NCI-H69 (cell line): ENCODE measurements at regions not wholly inside any gene's neighbourhood (a gene's known extent, or its start where the extent isn't known, plus 50 kb on each side); places are given as distances from the start of the nearest gene placed in this dataset.
"Not testable (repeated sequence)": the region's sequence is repeated elsewhere in the genome, so short reads cannot be mapped to it uniquely, and the experiment has no call there.

Source experiments
- DNase-seq: peaks from one replicate; lab custom pipeline; 2025; lab: John Stamatoyannopoulos, UW

GRCh38 chr5:42989190-42989589 is 50.9 kb downstream of the ANXA2R start:
- no peak for DNase-seq

DNA sequence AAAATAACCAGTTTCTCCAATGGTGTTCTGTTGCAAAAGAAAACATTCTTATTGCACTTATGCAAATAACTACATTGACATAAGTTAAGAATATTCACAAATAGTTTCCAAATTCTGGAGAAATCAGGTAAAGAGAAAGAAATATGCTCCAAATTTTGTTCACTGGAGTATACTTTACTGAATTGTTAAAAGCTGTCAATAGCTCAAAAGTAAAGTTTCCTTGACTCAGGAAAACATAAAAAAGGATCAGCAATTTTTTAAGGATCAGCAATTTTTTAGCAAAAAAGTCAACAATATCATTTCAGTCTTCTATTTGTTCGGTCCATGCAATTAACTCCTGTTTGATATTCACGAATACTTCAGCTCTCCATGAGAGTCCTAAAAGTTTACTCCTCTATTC is 51.6 kb downstream of the ANXA2R start:
- no peak for DNase-seq

DNA sequence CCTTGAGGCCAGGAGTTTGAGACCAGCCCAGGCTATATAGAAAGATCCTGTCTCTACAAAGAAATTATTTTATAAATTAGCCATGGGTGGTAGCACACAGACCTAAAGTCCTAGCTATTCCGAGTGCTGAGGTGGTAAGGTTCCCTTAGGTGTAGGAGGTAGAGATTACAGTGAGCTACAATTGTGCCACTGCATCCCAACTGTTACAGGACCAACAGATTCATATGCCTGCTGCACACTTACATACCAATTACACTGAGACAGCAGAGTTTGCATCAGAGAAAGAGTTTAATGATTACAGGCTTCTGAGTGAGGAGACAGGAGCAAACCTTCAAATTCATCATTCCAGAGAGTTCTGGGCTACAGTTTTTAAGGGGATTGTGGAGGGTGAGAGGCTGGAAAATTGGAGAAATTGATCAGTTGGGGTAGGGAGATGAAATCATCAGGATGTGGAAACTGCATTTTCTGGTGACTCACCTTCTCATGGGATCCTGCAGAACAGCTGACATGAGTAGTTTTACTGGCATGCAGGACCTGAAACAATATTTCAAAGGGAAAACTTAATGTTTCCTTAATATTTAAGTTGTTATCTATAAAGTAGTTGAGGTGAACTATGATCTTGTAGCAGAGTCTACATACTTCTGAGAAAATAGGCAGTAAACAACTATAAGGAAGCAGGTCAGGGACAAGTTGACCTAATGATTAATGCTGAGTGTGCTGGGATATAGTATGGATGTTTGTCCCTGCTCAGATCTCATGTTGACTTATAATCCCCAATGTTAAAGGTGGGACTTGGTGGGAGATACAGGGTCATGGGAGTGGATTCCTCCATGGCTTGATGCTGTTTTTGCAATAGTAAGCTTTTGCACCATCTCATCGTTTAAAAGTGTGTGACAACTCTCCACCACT is 54.7 kb downstream of the ANXA2R start:
- DNase-seq: no peak

DNA sequence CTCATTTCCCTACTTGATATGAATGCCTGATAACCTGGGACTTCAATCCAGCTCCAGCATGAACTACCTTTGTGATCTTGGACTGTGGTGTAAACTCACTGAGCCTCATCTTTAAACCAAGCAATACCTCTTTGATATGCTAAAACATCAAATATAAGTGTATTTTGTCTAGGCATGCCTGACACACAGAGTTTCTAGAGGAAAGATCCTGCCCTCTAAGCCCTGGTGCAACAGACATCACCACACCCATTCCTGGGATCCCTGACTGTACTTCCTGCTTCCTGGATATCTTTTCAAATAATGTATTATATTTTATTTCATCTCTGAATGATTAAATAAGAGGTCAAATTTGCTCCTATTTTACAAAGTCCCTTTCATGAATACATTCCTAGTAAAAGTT is 55.8 kb downstream of the ANXA2R start:
- DNase-seq: no peak

GRCh38 chr5:42982107-42982622 is 58.0 kb downstream of the ANXA2R start:
- DNase-seq: no peak

DNA sequence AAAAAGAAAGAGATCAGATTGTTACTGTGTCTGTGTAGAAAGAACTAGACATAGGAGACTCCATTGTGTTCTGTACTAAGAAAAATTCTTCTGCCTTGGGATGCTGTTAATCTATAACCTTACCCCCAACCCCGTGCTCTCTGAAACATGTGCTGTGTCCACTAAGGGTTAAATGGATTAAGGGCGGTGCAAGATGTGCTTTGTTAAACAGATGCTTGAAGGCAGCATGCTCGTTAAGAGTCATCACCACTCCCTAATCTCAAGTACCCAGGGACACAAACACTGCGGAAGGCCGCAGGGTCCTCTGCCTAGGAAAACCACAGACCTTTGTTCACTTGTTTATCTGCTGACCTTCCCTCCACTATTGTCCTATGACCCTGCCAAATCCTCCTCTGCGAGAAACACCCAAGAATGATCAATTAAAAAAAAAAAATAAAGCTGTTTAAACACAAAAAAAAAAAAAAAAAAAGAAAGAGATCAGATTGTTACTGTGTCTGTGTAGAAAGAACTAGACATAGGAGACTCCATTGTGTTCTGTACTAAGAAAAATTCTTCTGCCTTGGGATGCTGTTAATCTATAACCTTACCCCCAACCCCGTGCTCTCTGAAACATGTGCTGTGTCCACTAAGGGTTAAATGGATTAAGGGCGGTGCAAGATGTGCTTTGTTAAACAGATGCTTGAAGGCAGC is 58.6 kb downstream of the ANXA2R start:
- not testable (repeated sequence) for DNase-seq

- not testable (repeated sequence) for DNase-seq
These were observed 59.1 kb downstream of the ANXA2R start for GRCh38 chr5:42981015-42981414.

DNA sequence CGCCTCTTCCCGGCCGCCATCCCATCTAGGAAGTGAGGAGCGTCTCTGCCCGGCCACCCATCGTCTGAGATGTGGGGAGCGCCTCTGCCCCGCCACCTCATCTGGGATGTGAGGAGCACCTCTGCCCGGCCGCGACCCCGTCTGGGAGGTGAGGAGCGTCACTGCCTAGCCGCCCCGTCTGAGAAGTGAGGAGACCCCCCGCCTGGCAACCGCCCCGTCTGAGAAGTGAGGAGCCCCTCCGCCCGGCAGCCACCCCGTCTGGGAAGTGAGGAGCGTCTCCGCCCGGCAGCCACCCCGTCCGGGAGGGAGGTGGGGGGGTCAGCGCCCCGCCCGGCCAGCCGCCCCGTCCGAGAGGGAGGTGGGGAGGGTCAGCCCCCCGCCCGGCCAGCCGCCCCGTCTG is 59.7 kb downstream of the ANXA2R start:
- not testable (repeated sequence) for DNase-seq

DNA sequence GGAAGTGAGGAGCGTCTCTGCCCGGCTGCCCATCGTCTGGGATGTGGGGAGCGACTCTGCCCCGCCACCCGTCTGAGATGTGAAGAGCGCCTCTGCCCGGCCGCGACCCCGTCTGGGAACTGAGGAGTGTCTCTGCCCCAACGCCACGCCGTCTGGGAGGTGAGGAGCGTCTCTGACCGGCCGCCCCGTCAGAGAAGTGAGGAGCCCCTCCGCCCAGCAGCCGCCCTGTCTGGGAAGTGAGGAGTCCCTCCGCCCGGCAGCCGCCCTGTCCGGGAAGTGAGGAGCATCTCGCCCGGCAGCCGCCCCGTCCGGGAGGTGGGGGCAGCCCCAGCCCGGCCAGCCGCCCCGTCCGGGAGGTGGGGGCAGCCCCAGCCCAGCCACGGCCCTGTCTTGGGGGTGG is 60.9 kb downstream of the ANXA2R start:
- DNase-seq: not testable (repeated sequence)

DNA sequence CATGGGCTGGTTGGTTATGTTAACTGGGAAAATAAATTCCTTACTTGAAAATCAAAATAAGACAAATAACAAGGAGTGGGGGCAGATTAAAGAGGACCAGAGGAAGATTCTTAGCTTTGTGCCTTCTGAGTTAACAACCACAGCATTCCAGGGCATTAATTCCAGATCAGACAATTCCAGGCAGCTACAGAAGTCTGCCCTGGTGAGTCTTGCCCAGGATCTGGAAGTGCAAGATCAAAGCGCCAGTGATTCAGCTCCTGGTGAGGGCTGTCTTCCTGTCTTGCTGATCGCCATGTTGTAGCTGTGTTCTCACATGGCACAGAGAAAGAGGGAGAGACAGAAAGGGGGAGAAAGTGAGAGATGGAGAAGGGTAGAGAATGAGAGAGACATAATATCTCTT is 65.6 kb downstream of the ANXA2R start:
- no peak for DNase-seq

- no peak for DNase-seq
These were observed 69.2 kb downstream of the ANXA2R start for GRCh38 chr5:42970636-42971559.

GRCh38 chr5:42965934-42966333 is 74.2 kb downstream of the ANXA2R start:
- DNase-seq: no peak

DNA sequence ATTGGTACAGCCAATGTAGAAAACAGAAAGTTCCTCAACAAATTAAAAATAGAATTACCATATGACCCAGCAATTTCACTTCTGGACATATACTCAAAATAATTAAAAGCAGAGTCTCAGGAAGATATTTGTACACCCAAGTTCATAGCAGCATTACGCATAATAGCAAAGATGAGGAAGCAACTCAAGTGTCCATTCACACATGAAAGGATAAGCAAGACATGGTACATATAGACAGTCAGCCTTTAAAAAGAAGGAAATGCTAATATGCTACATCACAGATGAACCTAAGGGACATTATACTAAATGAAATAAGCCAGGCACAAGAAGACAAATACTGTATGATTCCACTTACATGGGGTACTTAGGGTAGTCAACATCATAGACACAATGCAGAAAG is 76.7 kb downstream of the ANXA2R start:
- DNase-seq: no peak

GRCh38 chr5:42962124-42962523 is 78.0 kb downstream of the ANXA2R start:
- no peak for DNase-seq

- no peak for DNase-seq
These were observed 79.6 kb downstream of the ANXA2R start for GRCh38 chr5:42960506-42960905.

DNA sequence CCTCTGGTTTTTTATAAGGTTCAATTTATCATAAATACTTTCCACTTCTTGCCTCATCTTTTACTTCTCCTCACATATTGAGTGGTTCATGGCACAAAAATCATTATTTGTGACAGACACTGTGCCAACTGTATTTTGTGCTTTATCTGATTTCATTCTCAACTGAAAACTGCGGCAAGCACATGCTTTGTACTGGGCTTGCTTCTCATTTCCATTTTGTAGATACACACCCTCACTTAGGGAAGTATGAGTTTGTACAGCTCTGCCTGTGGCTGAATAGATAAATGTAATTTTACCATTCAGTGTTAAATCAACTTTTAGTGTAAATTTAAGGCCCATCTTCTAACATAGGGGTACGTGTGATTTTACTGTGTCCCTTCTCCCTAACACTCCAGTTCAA is 83.6 kb downstream of the ANXA2R start:
- DNase-seq: no peak

GRCh38 chr5:42953041-42953440 is 87.1 kb downstream of the ANXA2R start:
- DNase-seq: no peak

DNA sequence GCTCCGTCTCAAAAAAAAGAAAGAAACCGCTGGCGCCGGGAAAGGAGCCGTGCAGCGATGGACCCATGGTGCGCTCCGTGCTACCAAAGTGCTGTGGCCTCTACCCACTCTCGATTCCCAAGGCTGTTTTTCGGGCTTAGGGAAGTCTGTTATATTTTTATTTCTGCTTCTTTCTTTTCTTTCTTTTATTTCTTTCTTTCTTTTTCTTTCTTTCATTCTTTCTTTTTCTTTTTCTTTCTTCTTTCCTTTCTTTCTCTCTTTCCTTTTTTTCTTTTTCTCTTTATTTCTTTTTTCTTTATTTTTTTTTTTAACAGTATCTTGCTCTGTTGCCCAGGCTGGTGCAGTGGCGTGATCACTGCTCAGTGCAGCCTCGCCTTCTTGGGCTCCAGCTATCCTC is 87.5 kb downstream of the ANXA2R start:
- DNase-seq: no peak

DNA sequence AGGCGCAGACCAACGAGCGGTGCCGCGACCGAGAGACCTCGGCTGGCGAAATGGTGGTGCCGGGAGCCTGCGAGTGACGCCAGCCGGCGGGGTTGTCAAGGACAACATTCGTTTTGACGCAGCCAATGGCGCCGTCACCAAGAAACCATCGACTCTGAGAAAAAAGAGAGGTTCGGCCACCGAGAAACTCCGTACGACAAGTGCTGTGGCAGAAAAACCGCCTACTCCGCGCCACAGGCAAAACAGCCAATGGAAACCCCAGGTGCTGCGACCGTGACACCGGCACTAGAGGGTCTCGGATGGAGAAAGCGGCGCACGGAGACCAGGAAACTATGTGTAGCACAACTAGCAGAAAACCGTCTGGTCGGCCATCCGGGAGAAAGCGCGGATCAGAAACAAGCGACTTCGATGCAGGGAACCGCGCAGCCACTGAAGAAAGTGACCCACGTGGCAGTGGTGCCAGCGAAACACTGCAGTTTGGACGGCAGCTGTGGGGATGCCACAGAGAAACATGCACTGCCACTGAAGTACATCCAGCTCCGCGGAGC is 88.8 kb downstream of the ANXA2R start:
- no peak for DNase-seq

GRCh38 chr5:42950456-42951292 is 89.4 kb downstream of the ANXA2R start:
- DNase-seq: no peak

DNA sequence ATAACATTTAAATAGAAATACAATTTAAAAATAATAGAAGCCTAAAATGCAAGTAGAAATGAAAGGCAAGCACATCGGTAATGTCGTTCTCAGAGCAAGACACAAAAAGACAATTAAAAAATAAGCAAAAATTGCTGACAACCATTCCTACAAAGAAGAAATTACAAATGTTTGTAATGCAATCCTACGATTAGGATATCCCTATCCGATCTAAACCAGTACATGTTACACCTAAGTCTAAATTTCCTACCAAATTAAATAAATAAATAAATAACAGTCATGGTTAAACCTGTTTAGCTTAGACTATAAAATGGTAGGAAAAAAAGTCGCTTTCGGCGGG is 90.0 kb downstream of the ANXA2R start:
- DNase-seq: no peak
